ENCODE measurements at regions not wholly inside any gene's neighbourhood (a gene's known extent, or its start where the extent isn't known, plus 50 kb on each side); places are given as distances from the start of the nearest gene placed in this dataset.
A peak's percentile ranks its signal among the peaks of the same experiment; 100 is the strongest.

- DNase-seq: peak; percentile 61
These were observed 333.3 kb upstream of the DDX53 start for GRCh38 chrX:22666441-22666840.

- no peak for DNase-seq
These were observed 324.8 kb upstream of the DDX53 start for GRCh38 chrX:22674932-22675331.

DNA sequence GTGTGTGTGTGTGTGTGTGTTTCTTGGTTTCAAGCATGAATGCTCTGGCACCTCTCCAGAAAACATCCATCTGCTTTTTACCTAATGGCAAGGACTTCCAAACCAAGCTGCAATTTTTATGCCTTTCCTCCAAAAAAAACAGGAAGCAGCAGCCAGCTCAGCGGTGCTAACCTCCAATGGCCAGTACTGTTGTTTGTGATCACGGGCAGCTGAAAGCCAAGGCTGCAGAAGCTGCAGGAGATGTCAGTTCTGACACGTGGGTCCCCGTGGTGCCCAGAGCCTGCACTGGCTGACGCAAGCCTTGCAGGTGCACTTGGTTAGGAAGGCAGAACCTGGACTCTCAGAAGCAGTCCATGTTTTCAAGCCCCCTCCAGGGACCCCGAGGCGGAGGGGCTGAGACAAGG, 313.6 kb upstream of the DDX53 start:
- DNase-seq: peak; percentile 1

DNA sequence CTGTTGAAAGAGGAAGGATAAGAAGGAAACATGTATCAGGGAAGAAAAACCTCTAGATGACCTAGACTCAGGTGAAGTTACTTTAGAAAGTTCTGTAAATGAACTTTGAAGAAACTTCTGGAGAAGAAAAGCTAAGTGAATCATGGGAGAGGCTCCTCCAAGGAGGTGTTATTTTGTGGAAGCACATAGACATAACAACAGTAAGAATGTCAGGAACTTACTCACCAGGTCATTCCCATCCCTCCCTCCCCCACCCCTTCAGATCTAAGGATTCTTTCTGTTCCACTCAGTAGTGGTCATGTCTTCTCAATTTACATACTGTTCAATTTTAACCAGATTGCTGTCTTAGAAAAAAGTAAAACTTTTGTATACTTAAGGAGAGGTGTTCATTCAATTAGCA, 310.5 kb upstream of the DDX53 start:
- no peak for DNase-seq

- no peak for DNase-seq
These were observed 309.6 kb upstream of the DDX53 start for GRCh38 chrX:22690116-22690515.

DNA sequence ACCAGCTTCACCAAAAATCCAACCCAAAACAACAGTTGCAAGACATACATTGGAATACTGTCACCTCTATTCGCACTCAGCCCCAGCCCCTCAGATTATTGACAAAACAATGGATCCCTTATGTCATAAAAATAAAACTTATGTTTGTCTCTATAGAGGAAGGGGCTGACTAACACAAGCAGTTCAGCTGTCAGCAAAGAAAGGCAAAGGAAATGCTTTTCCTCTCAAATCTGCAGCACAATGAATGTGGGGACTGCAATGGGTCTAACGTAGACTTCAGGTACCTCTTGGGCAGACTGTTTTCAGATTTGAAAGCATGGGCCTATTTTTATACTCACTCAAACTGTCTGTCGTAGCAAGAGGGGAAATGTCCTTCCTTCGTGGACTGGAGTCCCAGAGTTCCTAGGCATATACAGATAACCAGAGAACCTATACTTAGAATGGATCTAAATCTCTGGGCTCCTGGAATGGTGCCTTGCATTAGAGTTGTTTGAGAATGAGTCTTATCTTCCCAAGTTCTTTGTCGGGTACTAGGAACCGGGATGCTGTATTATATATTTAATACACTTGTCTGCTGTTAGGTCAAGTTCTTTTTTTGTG, 307.7 kb upstream of the DDX53 start:
- DNase-seq: no peak

DNA sequence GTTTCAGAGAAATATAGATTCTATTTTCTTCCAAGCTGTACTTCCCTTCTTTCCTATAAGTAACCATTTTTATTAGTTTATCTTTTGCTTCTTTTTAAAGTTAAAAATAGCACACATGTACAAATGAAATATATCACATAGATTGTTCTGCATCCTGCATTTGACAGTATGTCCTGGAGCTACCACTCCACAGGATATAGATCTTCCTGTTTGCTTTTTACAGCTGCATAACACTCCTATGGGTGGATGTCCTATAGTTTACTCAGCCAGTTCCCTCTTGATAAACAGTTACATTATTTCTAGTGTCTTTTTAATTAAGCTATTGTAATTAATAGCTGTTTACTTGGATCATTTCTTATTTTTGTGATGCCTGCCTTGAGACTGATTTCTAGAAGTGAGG, 301.6 kb upstream of the DDX53 start:
- no peak for DNase-seq

GRCh38 chrX:22699581-22700091, 300.1 kb upstream of the DDX53 start:
- DNase-seq: peak; percentile 3

- DNase-seq: no peak
These were observed 286.8 kb upstream of the DDX53 start for GRCh38 chrX:22712942-22713341.

GRCh38 chrX:22730542-22730941, 269.2 kb upstream of the DDX53 start:
- DNase-seq: no peak

DNA sequence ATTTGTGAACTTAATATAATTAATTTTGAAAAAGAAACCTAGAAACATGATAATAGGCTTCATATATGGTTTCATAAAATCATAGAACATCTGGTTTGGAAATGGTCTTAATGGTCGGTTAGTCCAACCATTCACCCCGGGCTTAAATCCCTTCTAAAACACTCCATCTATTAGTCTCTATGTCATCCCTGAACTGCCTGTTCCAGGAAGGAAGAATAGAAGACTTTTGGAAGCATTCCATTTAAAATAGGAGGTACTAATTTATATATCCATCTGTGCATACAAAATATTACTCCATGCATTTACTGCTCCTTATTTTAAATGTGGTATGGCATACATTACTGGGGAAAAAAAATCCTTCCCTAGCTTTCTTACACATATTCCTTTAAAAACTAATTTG, 262.2 kb upstream of the DDX53 start:
- DNase-seq: no peak

DNA sequence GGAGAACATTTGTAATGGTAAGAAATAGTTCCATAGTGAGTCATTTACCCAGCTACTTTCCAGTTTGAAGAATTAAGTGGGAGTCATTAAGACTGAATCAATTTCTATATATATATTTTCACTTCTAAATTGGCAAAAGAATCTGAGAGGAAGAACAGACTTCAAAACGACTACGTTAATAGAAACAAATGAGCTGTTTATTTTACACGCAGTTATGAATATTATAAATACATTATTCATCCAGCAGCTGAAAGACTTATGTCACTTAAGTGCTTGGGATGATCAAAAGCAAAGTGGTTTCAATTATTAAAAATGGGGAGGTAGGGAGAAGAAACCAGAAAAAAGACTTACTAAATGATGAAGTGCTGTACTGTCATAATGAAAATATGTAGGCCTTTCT, 260.5 kb upstream of the DDX53 start:
- DNase-seq: no peak

DNA sequence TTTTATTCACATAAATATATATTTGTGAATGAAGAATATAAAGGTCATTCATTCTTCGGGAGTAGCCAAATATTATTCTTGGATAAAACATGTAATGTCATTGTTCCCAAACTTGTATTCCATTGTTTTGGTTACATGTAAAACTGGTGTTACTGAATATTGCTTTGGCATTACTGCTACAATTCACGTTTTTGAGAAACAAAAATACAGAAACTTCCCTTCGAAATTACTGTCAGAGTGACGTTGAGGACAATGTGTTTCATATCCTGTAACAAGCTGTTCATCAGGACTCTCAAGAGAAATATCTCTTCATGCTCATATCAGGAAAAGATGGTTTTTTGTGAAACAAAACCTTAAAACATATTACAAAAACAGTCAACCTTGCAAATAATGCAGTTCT, 258.9 kb upstream of the DDX53 start:
- no peak for DNase-seq

DNA sequence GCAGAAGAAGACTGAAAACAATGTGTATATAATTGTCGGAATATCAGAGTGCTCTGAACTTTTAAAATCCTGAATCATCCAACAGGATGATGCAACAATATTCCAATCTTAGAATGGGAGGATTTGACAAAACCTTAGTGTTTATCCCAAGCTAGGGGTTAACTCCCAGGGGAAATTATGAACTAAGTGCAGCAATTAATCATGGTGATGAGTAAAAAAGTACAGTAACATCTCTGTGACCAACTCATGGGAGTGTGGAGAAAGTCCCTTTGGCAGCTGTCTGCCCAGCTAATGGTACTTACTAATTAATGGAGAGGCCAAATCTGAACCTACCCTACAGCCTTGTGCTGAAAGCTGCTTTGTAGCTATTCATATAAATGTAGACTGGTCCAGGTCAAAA, 257.6 kb upstream of the DDX53 start:
- DNase-seq: no peak

DNA sequence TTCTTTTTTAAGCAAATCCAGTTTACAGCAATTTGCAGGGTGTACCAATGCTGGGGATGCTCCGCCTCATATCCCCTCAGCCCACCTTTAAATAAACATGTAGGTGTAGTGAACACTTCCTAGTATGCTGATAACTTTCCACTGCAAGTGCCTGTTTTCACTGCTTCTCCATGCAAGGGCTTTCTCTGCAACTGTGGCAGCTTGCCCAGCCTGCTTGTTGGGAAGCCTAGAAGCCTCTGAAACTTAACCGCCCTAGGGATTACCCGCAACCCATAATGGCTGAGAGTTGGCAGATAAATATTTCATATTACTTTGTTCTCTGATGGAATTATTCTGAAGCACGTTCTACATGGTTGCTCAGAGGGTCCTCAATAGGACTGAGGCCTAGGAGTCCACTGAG, 253.7 kb upstream of the DDX53 start:
- DNase-seq: no peak

DNA sequence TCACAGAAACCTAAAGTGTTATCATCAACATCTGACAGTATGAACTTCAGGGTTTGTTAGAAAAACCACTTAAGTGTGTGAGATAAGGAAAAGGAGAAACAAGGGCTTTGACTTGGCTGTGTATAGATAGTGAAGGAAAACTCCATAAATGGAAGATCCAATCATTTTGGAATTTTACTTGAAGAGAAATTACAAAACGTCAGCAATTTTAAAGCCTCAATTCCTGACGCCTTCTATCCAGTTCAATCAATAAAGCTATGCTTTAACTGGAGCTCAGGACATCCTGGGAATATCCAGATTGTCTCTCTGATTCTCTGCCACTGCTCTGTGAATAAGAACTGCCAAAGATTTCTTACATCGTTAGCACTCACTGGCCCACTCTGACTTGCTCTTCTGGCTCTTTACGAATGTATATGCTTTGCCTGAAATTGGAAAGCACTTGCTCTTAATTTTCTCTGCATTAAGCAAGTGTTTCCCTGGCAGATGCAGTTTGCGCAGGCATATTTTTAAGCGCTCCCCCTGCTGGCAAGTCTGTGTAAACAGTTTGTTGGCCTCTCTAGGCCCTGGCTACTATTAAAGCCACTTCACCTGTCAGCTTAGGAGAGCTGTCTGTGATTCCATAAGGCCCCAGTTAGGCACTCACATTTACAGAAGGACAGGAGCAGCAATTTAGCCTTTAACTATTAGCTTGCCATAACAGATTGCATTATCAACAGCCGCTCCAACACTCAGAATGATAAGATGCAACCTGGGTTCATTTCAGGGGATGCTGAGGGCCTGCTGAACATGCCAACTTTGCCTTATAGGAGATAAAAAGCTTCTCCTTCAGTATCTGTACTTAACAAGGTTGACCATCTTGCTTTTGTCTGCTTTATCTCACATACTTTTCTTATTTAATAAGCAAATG, 251.4 kb upstream of the DDX53 start:
- DNase-seq: peak; percentile 64

DNA sequence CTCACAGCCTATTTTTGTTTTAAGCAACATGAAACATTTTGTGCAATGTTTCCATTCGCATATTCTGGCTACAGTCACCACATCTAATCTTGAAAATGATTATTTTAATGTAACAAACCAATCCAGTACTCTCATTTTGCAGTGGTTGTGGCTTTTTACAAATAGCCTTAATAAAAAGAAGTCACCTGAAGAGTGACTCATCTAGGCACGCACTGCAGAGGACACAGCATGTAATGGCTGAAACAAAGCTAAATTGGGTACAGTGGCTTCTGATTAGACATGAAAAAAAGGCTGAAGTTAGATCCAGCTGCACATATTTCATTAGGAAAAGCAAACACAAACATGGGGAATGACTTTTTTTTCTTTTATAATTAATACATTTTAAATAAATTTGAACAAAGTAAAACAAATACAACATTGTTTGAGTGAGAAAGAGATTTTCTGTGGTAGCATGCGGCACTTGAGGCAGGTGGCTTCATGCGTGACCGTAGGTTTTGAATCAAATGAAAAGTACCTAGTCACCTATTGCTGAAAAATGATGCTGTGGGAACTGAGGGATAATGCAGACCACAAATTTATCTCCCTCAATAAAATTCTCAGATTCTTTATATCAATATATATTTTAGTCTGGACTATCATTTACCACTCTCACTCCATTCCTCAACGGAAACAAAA, 240.8 kb upstream of the DDX53 start:
- no peak for DNase-seq

- no peak for DNase-seq
These were observed 239.2 kb upstream of the DDX53 start for GRCh38 chrX:22760513-22761057.

- no peak for DNase-seq
These were observed 211.5 kb upstream of the DDX53 start for GRCh38 chrX:22788221-22788620.

- no peak for DNase-seq
These were observed 204.1 kb upstream of the DDX53 start for GRCh38 chrX:22795671-22796070.

GRCh38 chrX:22800360-22800759, 199.4 kb upstream of the DDX53 start:
- DNase-seq: peak; percentile 64

DNA sequence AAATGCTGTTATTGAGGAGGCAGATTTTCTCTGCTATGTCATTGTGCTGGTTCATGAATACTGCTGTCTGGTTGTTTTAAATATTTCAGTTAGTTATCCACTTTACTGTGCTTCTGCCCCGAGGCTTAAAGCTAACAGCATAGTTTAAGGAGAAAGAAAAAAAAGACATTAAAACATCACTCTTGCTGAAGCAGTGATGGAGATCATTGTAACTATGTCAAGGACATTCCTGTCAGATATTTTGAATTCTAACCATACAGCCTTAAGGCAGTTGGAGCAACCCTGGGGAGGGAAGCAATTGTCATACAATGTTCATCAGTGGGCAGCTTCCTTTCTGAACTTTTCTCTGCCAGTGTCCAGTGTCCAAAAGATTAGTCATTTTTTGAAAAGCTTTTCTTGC, 199.0 kb upstream of the DDX53 start:
- DNase-seq: no peak

DNA sequence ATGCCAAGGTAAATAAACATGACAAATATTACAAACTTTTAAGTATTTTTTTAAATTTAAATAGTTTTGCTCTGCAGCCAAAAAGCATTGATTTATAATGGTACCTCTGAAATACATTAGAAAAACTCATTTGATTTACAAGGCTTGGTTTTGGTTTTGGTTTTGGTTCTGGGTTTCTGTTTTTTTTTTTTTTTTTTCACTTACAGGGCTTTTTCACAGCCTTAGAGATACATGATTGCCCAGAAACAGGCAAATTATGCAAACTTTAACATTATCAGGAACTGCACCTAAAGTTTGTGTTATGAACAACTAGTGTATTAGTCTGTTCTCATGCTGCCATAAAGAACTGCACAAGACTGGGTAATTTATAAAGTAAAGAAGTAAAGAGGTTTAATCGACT, 196.4 kb upstream of the DDX53 start:
- DNase-seq: no peak

DNA sequence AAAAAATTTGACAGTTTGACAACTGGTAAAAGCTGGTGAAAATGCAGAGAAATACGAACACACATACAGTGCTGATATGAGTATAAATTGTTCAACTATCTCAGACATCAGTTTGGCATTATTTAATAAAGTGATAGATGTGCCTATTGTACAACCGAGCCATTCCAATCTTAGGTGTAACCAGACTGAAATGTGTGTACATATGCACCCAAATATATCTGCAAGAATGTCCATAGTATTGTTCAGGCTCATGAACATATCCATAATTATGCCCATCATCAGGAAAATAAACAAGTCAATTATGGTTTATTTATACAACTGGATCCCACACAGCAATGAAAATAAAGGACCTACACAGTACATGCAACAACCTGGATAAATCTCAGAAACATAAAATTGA, 188.9 kb upstream of the DDX53 start:
- no peak for DNase-seq
